Mesenchymal stem cell (in vitro differentiated cells and primary cell): ENCODE measurements at regions not wholly inside any gene's neighbourhood (a gene's known extent, or its start where the extent isn't known, plus 50 kb on each side); places are given as distances from the start of the nearest gene placed in this dataset.

Experiments
- DNase-seq: peaks from one replicate; pipeline ENCODE4 v3.0.0-alpha.2; 2013
- H2AFZ ChIP-seq: one replicate; pipeline ENCODE4 v1.6.1; 2013; ENCODE audit warnings: low read depth, mild to moderate bottlenecking, control low read depth, inconsistent platforms, low read length, moderate library complexity
- H2AK5ac ChIP-seq: 2 replicates; pipeline ENCODE4 v1.6.1; 2013; ENCODE audit warnings: low read length, moderate library complexity, mild to moderate bottlenecking, inconsistent platforms; ENCODE audit not compliant: severe bottlenecking
- H2BK120ac ChIP-seq: one replicate; pipeline ENCODE4 v1.6.1; 2013; ENCODE audit warnings: low read depth, mild to moderate bottlenecking, inconsistent platforms, low read length, moderate library complexity
- H2BK12ac ChIP-seq, 2 experiments: one replicate each; pipeline ENCODE4 v1.6.1; 2013; ENCODE audit warnings: inconsistent platforms in 2 of 2, low read length in 2 of 2, mild to moderate bottlenecking in 2 of 2, moderate library complexity in 2 of 2, control low read depth in 1 of 2
- H2BK15ac ChIP-seq: one replicate; pipeline ENCODE4 v1.6.1; 2013; ENCODE audit warnings: mild to moderate bottlenecking, low read depth, inconsistent platforms; ENCODE audit not compliant: poor library complexity, severe bottlenecking
- H2BK5ac ChIP-seq: 2 replicates; pipeline ENCODE4 v1.6.1; 2013; ENCODE audit warnings: low read depth, mild to moderate bottlenecking, low read length, control low read depth, inconsistent platforms; ENCODE audit not compliant: poor library complexity, severe bottlenecking
- H3K14ac ChIP-seq, 2 experiments: one replicate each; pipeline ENCODE4 v1.6.1; 2013; ENCODE audit warnings: inconsistent platforms in 2 of 2, low read length in 2 of 2, control low read depth in 1 of 2, mild to moderate bottlenecking in 1 of 2, moderate library complexity in 1 of 2
- H3K18ac ChIP-seq, 2 experiments: one replicate each; pipeline ENCODE4 v1.6.1; 2013; ENCODE audit warnings: inconsistent platforms in 2 of 2, low read length in 2 of 2, control low read depth in 1 of 2, low read depth in 1 of 2, mild to moderate bottlenecking in 1 of 2
- H3K23ac ChIP-seq, 2 experiments: one replicate each; pipeline ENCODE4 v1.6.1; 2013; ENCODE audit warnings: inconsistent platforms in 2 of 2, low read length in 2 of 2, mild to moderate bottlenecking in 2 of 2, moderate library complexity in 2 of 2, control low read depth in 1 of 2
- H3K27ac ChIP-seq: 2 replicates; pipeline ENCODE4 v1.5.1; 2013; ENCODE audit warnings: mild to moderate bottlenecking, moderate library complexity, low read length, control low read depth, inconsistent platforms; ENCODE audit not compliant: poor library complexity, severe bottlenecking
- H3K27me3 ChIP-seq, 2 experiments: 2 replicates each; pipeline versions ENCODE4 v1.6.1 to v1.7.0; 2013; ENCODE audit warnings: low read length in 2 of 2, mild to moderate bottlenecking in 2 of 2, moderate library complexity in 2 of 2, control low read depth in 1 of 2, inconsistent platforms in 1 of 2; ENCODE audit not compliant: control insufficient read depth in 1 of 2, insufficient read depth in 1 of 2
- H3K36me3 ChIP-seq, 2 experiments: 2 replicates each; pipeline versions ENCODE4 v1.6.1 to v1.7.0; 2013; ENCODE audit warnings: low read length in 2 of 2, control low read depth in 1 of 2, inconsistent platforms in 1 of 2, low read depth in 1 of 2, mild to moderate bottlenecking in 1 of 2; ENCODE audit not compliant: insufficient read depth in 2 of 2, control insufficient read depth in 1 of 2
- H3K4ac ChIP-seq, 2 experiments: one replicate each; pipeline ENCODE4 v1.6.1; 2013; ENCODE audit warnings: inconsistent platforms in 2 of 2, low read length in 2 of 2, mild to moderate bottlenecking in 2 of 2, moderate library complexity in 2 of 2, control low read depth in 1 of 2, low read depth in 1 of 2
- H3K4me1 ChIP-seq: 2 replicates; pipeline ENCODE4 v1.6.1; 2013; ENCODE audit warnings: low read depth, low read length, control low read depth; ENCODE audit not compliant: control insufficient read depth, insufficient read depth
- H3K4me2 ChIP-seq: 2 replicates; pipeline ENCODE4 v1.6.1; 2013; ENCODE audit warnings: low read length, mild to moderate bottlenecking, inconsistent platforms; ENCODE audit not compliant: poor library complexity, severe bottlenecking
- H3K4me3 ChIP-seq, 2 experiments: 2 replicates each; pipeline versions ENCODE4 v1.5.1 to v1.7.0; 2013; ENCODE audit warnings: low read length in 2 of 2, mild to moderate bottlenecking in 2 of 2, control low read depth in 1 of 2, low read depth in 1 of 2; ENCODE audit not compliant: insufficient read depth in 1 of 2
- H3K79me1 ChIP-seq: replicated peaks from 2 replicates; pipeline ENCODE4 v1.6.1; 2013; ENCODE audit warnings: mild to moderate bottlenecking, control low read depth, low read length, inconsistent platforms; ENCODE audit not compliant: poor library complexity, severe bottlenecking
- H3K9ac ChIP-seq: 2 replicates; pipeline ENCODE4 v1.7.0; 2013; ENCODE audit warnings: mild to moderate bottlenecking, low read length, moderate library complexity
- H3K9me3 ChIP-seq: 2 replicates; pipeline ENCODE4 v1.7.0; 2013; ENCODE audit warnings: mild to moderate bottlenecking, low read length; ENCODE audit not compliant: control insufficient read depth
- H4K8ac ChIP-seq: one replicate; pipeline ENCODE4 v1.6.1; 2013; ENCODE audit warnings: inconsistent platforms, mild to moderate bottlenecking, low read length, moderate library complexity
- H4K91ac ChIP-seq: one replicate; pipeline ENCODE4 v1.6.1; 2013; ENCODE audit warnings: mild to moderate bottlenecking, low read length, inconsistent platforms
- WGBS: methylation state at CpG from one replicate; pipeline ENCODE4 v1.1.7; 2013; ENCODE audit warnings: mixed read lengths; 5-methylcytosine and 5-hydroxymethylcytosine counted together

GRCh38 chr16:63913290-63913689 lies 1208.6 kb downstream of the CDH11 start:
- Histone ChIP-seq H3K27me3 (no peaks in the 10 kb centered on the region), H2BK120ac (no peak overlapping the region)

GRCh38 chr16:63907251-63907650 lies 1214.6 kb downstream of the CDH11 start:
- H2AFZ ChIP-seq, result no peak overlapping the region
- H3K14ac ChIP-seq, result no peak overlapping the region
- H3K79me1 ChIP-seq, result no peaks in the 10 kb centered on the region
- no peaks in the 10 kb centered on the region for H3K9me3 ChIP-seq
- no peak overlapping the region for H3K18ac ChIP-seq
- no peaks in the 10 kb centered on the region for H3K27me3 ChIP-seq
- no peak overlapping the region for H4K91ac ChIP-seq
- WGBS, result 85% methylated on average over 2 of the region's 2 CpGs
- no peak overlapping the region for H4K8ac ChIP-seq
- H2BK120ac ChIP-seq, result no peak overlapping the region
- no peaks in the 10 kb centered on the region for H3K36me3 ChIP-seq
- no peak overlapping the region for H2BK12ac ChIP-seq
- no peak overlapping the region for H3K4me3 ChIP-seq
- no peak overlapping the region for H3K23ac ChIP-seq
- no peak overlapping the region for H3K9ac ChIP-seq
- H2BK15ac ChIP-seq, result no peak overlapping the region
- H2BK5ac ChIP-seq, result no peak overlapping the region
- H2AK5ac ChIP-seq, result no peak overlapping the region
- H3K4ac ChIP-seq, result no peak overlapping the region
- H3K27ac ChIP-seq, result no peak overlapping the region
- no peak for DNase-seq
- H3K4me1 ChIP-seq, result no peaks in the 10 kb centered on the region
- H3K4me2 ChIP-seq, result no peak overlapping the region

More at GRCh38 chr16:63913290-63913689, 1208.6 kb downstream of the CDH11 start:
- Histone ChIP-seq H2BK15ac (no peak overlapping the region), H3K4ac (no peak overlapping the region), H3K9me3 (no peaks in the 10 kb centered on the region), H4K91ac (no peak overlapping the region), H3K4me1 (no peaks in the 10 kb centered on the region), H4K8ac (no peak overlapping the region), H2BK5ac (no peak overlapping the region), H3K4me2 (no peak overlapping the region), H2BK12ac (no peak overlapping the region), H2AFZ (no peak overlapping the region), H2AK5ac (no peak overlapping the region), H3K79me1 (no peaks in the 10 kb centered on the region), H3K23ac (no peak overlapping the region), H3K18ac (no peak overlapping the region), H3K4me3 (no peak overlapping the region), H3K14ac (no peak overlapping the region), H3K9ac (no peak overlapping the region), H3K36me3 (no peaks in the 10 kb centered on the region), H3K27ac (no peak overlapping the region)
- WGBS, result no CpG with 5 or more reads among the region's 1 CpG
- no peak for DNase-seq

GRCh38 chr16:63904930-63905329 lies 1216.9 kb downstream of the CDH11 start:
- H2BK120ac ChIP-seq, result no peak overlapping the region
- no peak overlapping the region for H3K4ac ChIP-seq
- no peaks in the 10 kb centered on the region for H3K9me3 ChIP-seq
- no peak overlapping the region for H3K4me2 ChIP-seq
- no peak overlapping the region for H3K9ac ChIP-seq
- WGBS, result 74% methylated on average over 2 of the region's 2 CpGs
- H2BK5ac ChIP-seq, result no peak overlapping the region
- H2BK15ac ChIP-seq, result no peak overlapping the region
- H2AFZ ChIP-seq, result no peak overlapping the region
- H3K27ac ChIP-seq, result no peak overlapping the region
- no peak overlapping the region for H2BK12ac ChIP-seq
- H3K14ac ChIP-seq, result no peak overlapping the region
- no peak overlapping the region for H3K4me3 ChIP-seq
- no peak overlapping the region for H3K18ac ChIP-seq
- no peaks in the 10 kb centered on the region for H3K36me3 ChIP-seq
- no peak overlapping the region for H4K91ac ChIP-seq
- no peak for DNase-seq
- no peak overlapping the region for H3K23ac ChIP-seq
- H3K4me1 ChIP-seq, result no peaks in the 10 kb centered on the region
- H3K79me1 ChIP-seq, result no peaks in the 10 kb centered on the region
- no peaks in the 10 kb centered on the region for H3K27me3 ChIP-seq
- H2AK5ac ChIP-seq, result no peak overlapping the region
- H4K8ac ChIP-seq, result no peak overlapping the region

GRCh38 chr16:63904182-63904581 lies 1217.7 kb downstream of the CDH11 start:
- no peak overlapping the region for H3K9ac ChIP-seq
- no peak overlapping the region for H3K27ac ChIP-seq
- no peak overlapping the region for H3K18ac ChIP-seq
- H2BK120ac ChIP-seq, result no peak overlapping the region
- H3K9me3 ChIP-seq, result no peaks in the 10 kb centered on the region
- H3K4me1 ChIP-seq, result no peaks in the 10 kb centered on the region
- no peak overlapping the region for H3K4me3 ChIP-seq
- no peak overlapping the region for H2BK5ac ChIP-seq
- no peak overlapping the region for H3K23ac ChIP-seq
- H2BK12ac ChIP-seq, result no peak overlapping the region
- no peaks in the 10 kb centered on the region for H3K36me3 ChIP-seq
- DNase-seq, result no peak
- H3K4me2 ChIP-seq, result no peak overlapping the region
- no peak overlapping the region for H2AFZ ChIP-seq
- H4K8ac ChIP-seq, result no peak overlapping the region
- H3K4ac ChIP-seq, result no peak overlapping the region
- no peak overlapping the region for H2AK5ac ChIP-seq
- no peak overlapping the region for H4K91ac ChIP-seq
- no peaks in the 10 kb centered on the region for H3K27me3 ChIP-seq
- H3K14ac ChIP-seq, result no peak overlapping the region
- no peaks in the 10 kb centered on the region for H3K79me1 ChIP-seq
- no peak overlapping the region for H2BK15ac ChIP-seq
